KMS-11 (cell line): ENCODE measurements at regions not wholly inside any gene's neighbourhood (a gene's known extent, or its start where the extent isn't known, plus 50 kb on each side); places are given as distances from the start of the nearest gene placed in this dataset.

Source experiments
- H2AFZ ChIP-seq: fragments of 200-600 bp; sonication (generic); 2 replicates; pipeline ENCODE4 v1.6.1; 2016; ENCODE audit warnings: antibody characterized with exemption, mixed run types, low read depth
- H3K27ac ChIP-seq: fragments of 200-600 bp; sonication (generic); 2 replicates; pipeline ENCODE4 v1.6.1; 2016; ENCODE audit warnings: mild to moderate bottlenecking, mixed run types
- H3K27me3 ChIP-seq: fragments of 200-600 bp; sonication (generic); 2 replicates; pipeline ENCODE4 v1.6.1; 2017; ENCODE audit warnings: mild to moderate bottlenecking, low read depth, mixed run types, moderate library complexity; ENCODE audit not compliant: insufficient read depth
- H3K36me3 ChIP-seq: fragments of 200-600 bp; sonication (generic); 2 replicates; pipeline ENCODE4 v1.6.1; 2017; ENCODE audit warnings: mild to moderate bottlenecking, mixed run types; ENCODE audit not compliant: insufficient read depth
- H3K4me1 ChIP-seq: fragments of 200-600 bp; sonication (generic); 2 replicates; pipeline ENCODE4 v1.6.1; 2016; ENCODE audit warnings: mild to moderate bottlenecking, low read depth, mixed run types; ENCODE audit not compliant: poor library complexity, severe bottlenecking
- H3K4me2 ChIP-seq: fragments of 200-600 bp; sonication (generic); 2 replicates; pipeline ENCODE4 v1.7.0; 2016; ENCODE audit warnings: mild to moderate bottlenecking, mixed run types
- H3K4me3 ChIP-seq: fragments of 200-600 bp; sonication (generic); IDR thresholded peaks from 2 replicates; pipeline ENCODE4 v1.6.1; 2017; ENCODE audit warnings: low read depth, low read length, mixed read lengths; ENCODE audit not compliant: insufficient read depth
- H3K79me2 ChIP-seq: fragments of 200-600 bp; sonication (generic); 2 replicates; pipeline ENCODE4 v1.6.1; 2016; ENCODE audit warnings: low read depth, mixed run types; ENCODE audit not compliant: insufficient read depth
- H3K9ac ChIP-seq: fragments of 200-600 bp; sonication (generic); 2 replicates; pipeline ENCODE4 v1.6.1; 2016; ENCODE audit warnings: mild to moderate bottlenecking, mixed run types
- H4K20me1 ChIP-seq: fragments of 200-600 bp; sonication (generic); 2 replicates; pipeline ENCODE4 v1.6.1; 2016; ENCODE audit warnings: mild to moderate bottlenecking, mixed run types; ENCODE audit not compliant: insufficient read depth
- CTCF ChIP-seq: fragments of 200-600 bp; sonication (generic); conservative IDR thresholded peaks from 2 replicates; pipeline ENCODE4 v1.6.1; 2017; ENCODE audit warnings: low read depth, mild to moderate bottlenecking, antibody characterized with exemption, low read length, moderate library complexity, mixed read lengths

- H4K20me1 ChIP-seq, result no peaks in the 10 kb centered on the region
- no peak overlapping the region for H3K9ac ChIP-seq
- H3K4me2 ChIP-seq, result no peak overlapping the region
- H2AFZ ChIP-seq, result no peak overlapping the region
- TF ChIP-seq CTCF, result no peak
- no peak overlapping the region for H3K4me3 ChIP-seq
- no peaks in the 10 kb centered on the region for H3K27me3 ChIP-seq
- no peaks in the 10 kb centered on the region for H3K79me2 ChIP-seq
- no peaks in the 10 kb centered on the region for H3K36me3 ChIP-seq
- no peaks in the 10 kb centered on the region for H3K4me1 ChIP-seq
- no peak overlapping the region for H3K27ac ChIP-seq
These were observed 88.1 kb downstream of the ANXA1 start for GRCh38 chr9:73239570-73240265.

- H3K36me3 ChIP-seq, result no peaks in the 10 kb centered on the region
- no peak overlapping the region for H2AFZ ChIP-seq
- no peaks in the 10 kb centered on the region for H4K20me1 ChIP-seq
- H3K27me3 ChIP-seq, result no peaks in the 10 kb centered on the region
- no peaks in the 10 kb centered on the region for H3K4me1 ChIP-seq
- H3K9ac ChIP-seq, result no peak overlapping the region
- no peak for TF ChIP-seq CTCF
- H3K27ac ChIP-seq, result no peak overlapping the region
- no peak overlapping the region for H3K4me2 ChIP-seq
- H3K4me3 ChIP-seq, result no peak overlapping the region
- H3K79me2 ChIP-seq, result no peaks in the 10 kb centered on the region
These were observed 91.4 kb downstream of the ANXA1 start for GRCh38 chr9:73243078-73243477.

- H4K20me1 ChIP-seq, result no peaks in the 10 kb centered on the region
- no peak for TF ChIP-seq CTCF
- H2AFZ ChIP-seq, result no peak overlapping the region
- H3K36me3 ChIP-seq, result no peaks in the 10 kb centered on the region
- no peaks in the 10 kb centered on the region for H3K27me3 ChIP-seq
- no peak overlapping the region for H3K4me3 ChIP-seq
- H3K9ac ChIP-seq, result no peak overlapping the region
- no peak overlapping the region for H3K4me2 ChIP-seq
- no peak overlapping the region for H3K27ac ChIP-seq
- H3K4me1 ChIP-seq, result no peaks in the 10 kb centered on the region
- no peaks in the 10 kb centered on the region for H3K79me2 ChIP-seq
These were observed 107.5 kb downstream of the ANXA1 start for GRCh38 chr9:73259086-73259696.

- Histone ChIP-seq H3K79me2 (no peaks in the 10 kb centered on the region), H2AFZ (no peak overlapping the region), H3K27me3 (no peaks in the 10 kb centered on the region), H3K36me3 (no peaks in the 10 kb centered on the region), H3K9ac (no peak overlapping the region), H3K4me2 (no peak overlapping the region), H3K4me1 (no peaks in the 10 kb centered on the region), H3K27ac (no peak overlapping the region), H4K20me1 (no peaks in the 10 kb centered on the region), H3K4me3 (no peak overlapping the region)
- no peak for TF ChIP-seq CTCF
These were observed 108.8 kb downstream of the ANXA1 start for GRCh38 chr9:73260506-73260905.
